HTR-8/SVneo (cell line): ENCODE measurements at regions not wholly inside any gene's neighbourhood (a gene's known extent, or its start where the extent isn't known, plus 50 kb on each side); places are given as distances from the start of the nearest gene placed in this dataset.
A peak's percentile ranks its signal among the peaks of the same experiment; 100 is the strongest.
"Not testable (repeated sequence)": the region's sequence is repeated elsewhere in the genome, so short reads cannot be mapped to it uniquely, and the experiment has no call there.

Source experiments
- DNase-seq: peaks from one replicate; pipeline ENCODE4 v3.0.0; 2011; ENCODE audit warnings: low spot score, mixed read lengths; ENCODE audit not compliant: insufficient read length
- FAIRE-seq: peaks from 2 replicates; lab custom pipeline; 2011; peaks lifted over from hg19 to GRCh38; lab: Jason Lieb, UNC

- FAIRE-seq (no peak), DNase-seq (peak; percentile 14)
These were observed 68.5 kb downstream of the TMCO5A start for GRCh38 chr15:38002883-38003477.

DNA sequence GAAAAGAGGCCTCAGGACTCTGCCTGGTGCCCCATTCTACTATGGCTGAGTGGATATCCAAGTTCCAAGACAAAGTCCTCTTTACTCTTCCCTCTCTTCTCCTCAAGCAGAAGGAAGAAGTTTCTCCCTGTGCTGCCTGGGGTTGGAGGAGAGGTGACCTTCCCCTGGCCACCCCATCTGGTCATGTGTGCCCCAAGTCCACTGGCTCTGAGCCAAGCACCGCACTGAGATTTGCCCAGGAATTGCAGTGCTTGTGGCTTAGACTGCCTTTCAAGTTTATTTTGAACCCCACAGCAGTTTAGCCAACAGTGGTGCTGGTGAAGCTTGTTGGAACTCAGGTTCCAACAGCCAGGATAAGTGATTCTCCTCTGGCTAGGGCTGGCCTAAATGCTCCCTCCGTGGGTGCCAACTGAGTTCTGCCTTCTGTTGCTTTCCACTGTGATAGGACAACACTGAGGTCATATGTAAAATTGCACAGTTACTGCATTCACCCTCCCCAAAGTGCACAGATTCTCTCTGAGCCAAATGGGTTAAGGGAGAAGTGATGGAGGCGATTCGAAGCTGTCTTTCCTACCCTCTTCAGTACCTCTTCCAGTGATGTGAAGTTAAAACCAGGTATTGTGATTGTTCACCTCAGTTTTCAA, 69.9 kb downstream of the TMCO5A start:
- no peak for FAIRE-seq

DNA sequence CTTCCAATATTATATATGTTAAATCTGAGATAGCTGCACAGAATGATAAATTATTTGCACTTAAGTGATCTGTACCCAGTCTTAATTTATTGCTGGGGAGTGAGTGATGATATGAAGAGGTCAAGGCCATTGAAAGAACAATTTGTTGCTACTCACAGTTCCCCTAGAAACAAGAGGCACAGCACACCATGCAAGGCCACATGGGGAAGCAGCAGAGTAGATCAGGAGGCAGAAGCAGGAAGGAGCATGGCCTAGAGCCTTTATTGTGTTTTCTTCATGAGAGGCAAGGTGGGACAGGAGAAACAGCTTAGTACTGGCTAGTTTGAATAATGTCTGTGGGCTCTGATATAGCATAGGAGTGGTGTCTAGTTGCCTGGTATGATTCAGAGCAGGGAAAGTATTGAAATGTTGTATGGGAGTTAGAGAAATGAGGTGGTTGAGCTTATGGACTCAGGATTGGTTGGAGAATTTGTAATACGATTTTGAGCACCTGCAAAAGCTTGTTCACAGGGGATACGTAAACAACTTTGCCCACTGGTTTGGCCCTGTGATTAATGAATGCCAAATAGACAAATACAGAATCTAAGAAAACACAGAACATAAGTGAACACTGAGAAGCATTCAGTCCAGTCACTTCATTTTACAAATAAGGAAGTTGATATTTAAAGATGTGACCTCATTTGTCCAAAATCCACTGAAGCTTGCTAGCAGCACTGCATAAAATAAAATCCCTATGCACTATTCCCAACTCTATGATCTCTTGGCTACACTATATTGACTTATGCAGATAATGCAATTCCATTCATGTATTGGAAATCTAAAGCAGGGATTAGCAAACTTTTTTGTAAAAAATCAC, 71.7 kb downstream of the TMCO5A start:
- DNase-seq: no peak
- no peak for FAIRE-seq

More for the DNA sequence above, 69.9 kb downstream of the TMCO5A start:
- no peak for DNase-seq

GRCh38 chr15:38010395-38010794, 76.0 kb downstream of the TMCO5A start:
- FAIRE-seq: no peak
- no peak for DNase-seq

DNA sequence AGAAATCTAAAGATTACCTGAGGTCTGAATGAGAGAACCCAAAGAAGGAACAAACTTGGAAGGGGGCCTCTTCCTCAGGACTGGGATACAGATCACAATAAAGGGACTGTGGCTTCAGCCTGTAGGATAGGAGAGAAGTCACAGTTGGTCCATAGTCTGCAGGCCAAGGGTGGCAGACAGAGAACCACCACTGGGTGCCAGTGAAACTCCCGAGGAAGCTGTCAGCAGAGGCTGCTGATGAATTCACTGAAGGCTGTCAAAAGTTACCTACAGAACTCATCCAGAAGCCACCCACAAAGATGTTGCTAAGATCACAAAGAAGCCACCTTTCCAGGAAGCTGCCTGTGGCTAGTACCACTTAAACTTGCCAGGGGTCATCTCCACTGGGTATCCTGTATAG, 78.5 kb downstream of the TMCO5A start:
- FAIRE-seq (no peak), DNase-seq (no peak)

GRCh38 chr15:38017721-38018120, 83.3 kb downstream of the TMCO5A start:
- FAIRE-seq (no peak), DNase-seq (no peak)

GRCh38 chr15:38019066-38019465, 84.6 kb downstream of the TMCO5A start:
- DNase-seq (no peak), FAIRE-seq (no peak)

DNA sequence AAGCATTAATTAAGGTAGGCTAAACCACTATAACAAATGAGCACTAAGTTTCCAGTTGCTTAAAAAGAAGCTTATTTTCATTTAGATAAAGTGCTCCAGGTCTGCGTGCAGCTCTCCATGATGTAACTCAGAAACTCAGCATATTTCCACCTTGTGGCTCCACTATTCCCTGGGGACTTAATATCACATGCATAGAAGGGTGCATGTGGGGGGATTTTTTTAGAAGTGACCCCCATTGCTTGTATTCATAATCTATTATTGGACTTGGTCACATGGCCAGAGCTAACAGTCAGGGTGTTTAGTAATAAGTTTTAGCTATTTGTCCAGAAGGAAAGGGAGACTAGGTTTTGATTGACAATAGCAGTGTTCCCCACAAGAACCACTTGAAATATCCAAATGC, 86.8 kb downstream of the TMCO5A start:
- DNase-seq: no peak
- FAIRE-seq: no peak

DNA sequence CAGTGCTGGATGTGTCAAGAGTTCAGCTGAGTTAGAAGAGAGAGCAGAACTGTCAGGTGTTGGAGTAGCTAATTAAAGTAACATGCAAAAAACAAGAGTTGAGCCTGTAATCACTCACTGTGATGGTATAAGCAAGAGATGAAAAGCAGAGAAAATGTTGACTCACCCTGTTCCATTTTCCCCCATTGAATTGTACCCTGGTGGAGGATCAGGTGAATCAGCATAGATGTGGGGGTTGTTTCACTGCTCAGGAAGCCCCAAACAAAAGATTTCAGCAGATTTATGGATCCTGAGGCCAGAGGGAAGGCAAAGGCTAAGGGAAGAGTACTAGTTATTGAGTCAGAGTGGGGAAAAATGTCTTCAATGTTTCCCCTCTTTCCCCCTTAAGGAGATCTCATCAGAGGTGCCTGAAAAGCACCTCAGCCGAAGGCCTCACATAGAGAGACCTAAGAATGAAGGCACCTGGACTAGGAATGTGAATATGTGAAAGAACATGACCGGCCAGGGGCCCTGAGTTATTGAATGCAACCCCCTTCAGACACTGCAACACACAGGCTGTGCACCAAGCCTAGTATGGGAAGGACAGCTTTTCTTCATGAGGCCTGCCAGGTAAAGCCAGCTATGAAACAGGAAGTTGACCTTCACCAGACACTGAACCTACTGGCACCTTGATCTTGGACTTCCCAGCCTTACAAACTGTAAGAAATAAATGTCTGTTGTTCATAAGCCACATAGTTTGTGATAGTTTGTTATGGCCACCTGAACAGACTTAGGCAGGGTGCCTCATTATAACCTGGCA, 90.1 kb downstream of the TMCO5A start:
- DNase-seq: no peak
- no peak for FAIRE-seq

DNA sequence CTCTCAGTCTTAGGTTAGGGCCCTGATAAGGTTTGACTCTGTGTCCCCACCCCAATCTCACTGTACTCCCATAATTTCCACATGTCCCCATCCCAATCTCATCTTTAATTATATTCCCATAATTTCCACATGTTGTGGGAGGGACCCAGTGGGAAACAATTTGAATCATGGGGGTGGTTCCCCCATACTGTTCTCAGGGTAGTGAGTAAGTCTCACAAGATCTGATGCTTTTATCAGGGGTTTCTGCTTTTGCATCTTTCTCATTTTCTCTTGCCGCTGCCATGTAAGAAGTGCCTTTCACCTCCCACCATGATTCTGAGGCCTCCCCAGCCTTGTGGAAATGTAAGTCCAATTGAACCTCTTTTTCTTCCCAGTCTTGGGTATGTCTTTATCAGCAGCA, 91.2 kb downstream of the TMCO5A start:
- DNase-seq, FAIRE-seq: not testable (repeated sequence)

DNA sequence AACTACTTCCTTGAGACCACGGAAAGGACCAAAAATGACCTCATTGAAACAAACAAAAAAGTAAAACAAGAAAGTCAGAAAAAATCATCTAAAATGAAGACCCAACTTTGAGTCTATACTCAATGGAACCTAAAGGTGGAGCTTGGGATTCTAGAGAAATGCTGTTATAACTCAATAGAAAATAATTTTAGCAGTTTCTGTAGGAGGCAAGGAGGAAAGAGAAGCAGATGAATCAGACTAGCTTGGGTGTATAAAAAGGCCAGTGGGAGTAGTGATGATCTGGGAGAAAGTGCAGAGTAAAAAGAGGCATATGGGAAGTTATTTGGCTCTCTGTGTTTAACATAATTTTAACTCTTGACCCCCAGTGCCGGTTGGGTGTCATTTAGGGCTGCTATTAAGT, 94.4 kb downstream of the TMCO5A start:
- no peak for DNase-seq
- FAIRE-seq: no peak

GRCh38 chr15:38029736-38030135, 95.3 kb downstream of the TMCO5A start:
- no peak for DNase-seq
- no peak for FAIRE-seq

- DNase-seq (no peak), FAIRE-seq (no peak)
These were observed 96.2 kb downstream of the TMCO5A start for GRCh38 chr15:38030609-38031008.

DNA sequence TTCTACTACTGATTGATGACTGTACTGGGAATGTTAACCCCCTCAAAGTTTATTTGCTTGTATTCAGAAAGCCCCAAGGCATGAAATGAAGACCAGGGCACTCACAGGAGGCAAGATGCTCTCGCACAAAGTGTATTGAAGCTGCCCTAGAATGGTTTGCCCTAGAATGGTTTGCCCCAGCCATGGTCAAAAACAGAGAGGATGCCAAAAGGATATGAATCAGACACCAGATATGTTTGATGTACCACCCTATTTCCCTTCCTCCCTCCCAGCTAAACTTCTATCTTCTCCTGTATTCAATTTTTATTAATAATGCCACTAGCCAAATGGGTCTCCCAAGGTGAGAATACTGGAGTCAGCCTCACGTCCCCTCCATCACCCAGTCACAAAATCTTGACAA, 101.3 kb downstream of the TMCO5A start:
- DNase-seq: no peak
- FAIRE-seq: no peak

DNA sequence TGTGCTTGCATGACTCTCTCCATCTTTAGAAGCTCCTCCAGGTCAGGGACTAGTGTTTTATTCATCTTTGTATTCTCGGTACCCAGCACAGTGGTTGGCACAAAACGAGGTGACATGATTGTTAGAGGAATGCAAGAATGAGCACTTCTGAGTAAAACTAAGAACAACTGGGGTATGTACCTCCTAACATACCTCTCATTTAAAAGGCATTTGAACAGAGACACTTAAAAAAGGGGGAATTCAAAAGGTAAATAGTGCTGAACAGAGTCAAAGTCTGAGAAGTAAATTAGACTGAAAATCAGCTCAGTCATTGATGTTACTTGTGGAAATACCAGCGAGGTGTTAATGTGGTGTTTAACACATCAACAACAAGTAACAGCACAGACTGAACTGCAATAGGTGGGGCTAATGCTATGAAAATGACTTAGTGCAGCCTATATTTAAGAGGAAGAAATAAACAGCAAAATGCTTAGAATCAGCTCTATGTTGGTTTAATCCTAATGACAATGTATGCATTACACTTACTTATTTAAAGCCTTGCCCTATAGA, 102.4 kb downstream of the TMCO5A start:
- FAIRE-seq (no peak), DNase-seq (no peak)

- FAIRE-seq (no peak), DNase-seq (peak; percentile 25)
These were observed 104.4 kb downstream of the TMCO5A start for GRCh38 chr15:38038659-38039442.

- DNase-seq (no peak), FAIRE-seq (no peak)
These were observed 106.2 kb downstream of the TMCO5A start for GRCh38 chr15:38040615-38041014.

- peak; percentile 29 for DNase-seq
These were observed 107.1 kb downstream of the TMCO5A start for GRCh38 chr15:38041576-38041975.

DNA sequence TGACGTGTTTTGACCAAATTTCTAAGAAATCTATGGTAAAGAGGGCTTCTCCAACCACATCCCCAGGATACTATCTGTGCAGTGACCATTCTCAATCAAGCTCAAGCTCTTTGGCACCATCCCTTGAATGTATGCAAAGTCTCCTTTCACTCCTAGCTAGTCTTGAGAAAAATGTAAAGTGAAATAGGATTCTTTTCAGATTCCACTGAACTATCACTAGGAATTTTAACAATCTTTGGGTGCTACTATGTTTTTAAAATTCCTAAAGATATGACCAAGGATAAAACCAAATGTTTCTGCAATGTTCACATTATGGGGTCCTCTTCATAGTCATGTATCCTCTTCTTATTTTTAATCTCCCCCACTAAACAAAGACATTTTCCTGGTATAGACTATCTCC, 107.8 kb downstream of the TMCO5A start:
- FAIRE-seq: no peak
- no peak for DNase-seq

More at GRCh38 chr15:38041576-38041975, 107.1 kb downstream of the TMCO5A start:
- no peak for FAIRE-seq
